Sigmoid colon (tissue), 6 donors: ENCODE measurements at regions not wholly inside any gene's neighbourhood (a gene's known extent, or its start where the extent isn't known, plus 50 kb on each side); places are given as distances from the start of the nearest gene placed in this dataset.

Experiments
- DNase-seq: peaks from one replicate; pipeline ENCODE4 v3.0.0-alpha.2; 2019
- H3K27ac ChIP-seq, 4 donors: fragments of 200-600 bp; sonication (generic); one replicate each; pipeline ENCODE4 v1.5.1; 2016 to 2019; ENCODE audit warnings: mild to moderate bottlenecking in 1 of 4
- H3K27me3 ChIP-seq, 3 donors: fragments of 200-600 bp; sonication (generic); one replicate each; pipeline ENCODE4 v1.5.1; 2019; ENCODE audit warnings: mild to moderate bottlenecking in 1 of 3
- H3K36me3 ChIP-seq, 4 donors: fragments of 200-600 bp; sonication (generic); one replicate each; pipeline ENCODE4 v1.5.1; 2016 to 2019
- H3K4me1 ChIP-seq, 4 donors: fragments of 200-600 bp; sonication (generic); one replicate each; pipeline ENCODE4 v1.5.1; 2017 to 2019
- H3K4me3 ChIP-seq, 4 donors: fragments of 200-600 bp; sonication (generic); one replicate each; pipeline ENCODE4 v1.5.1; 2017 to 2019; ENCODE audit warnings: mild to moderate bottlenecking in 2 of 4, moderate library complexity in 1 of 4
- H3K9me3 ChIP-seq, 4 donors: fragments of 200-600 bp in 3 of 4; sonication (generic) in 3 of 4; one replicate each; pipeline versions ENCODE4 v1.5.1 to v1.6.1; 2013 to 2019
- EP300 ChIP-seq, 4 donors: sonication (generic); formaldehyde crosslinking; IDR thresholded peaks; one replicate each; pipeline ENCODE4 v1.6.1; 2017; ENCODE audit warnings: antibody characterized with exemption in 4 of 4
- POLR2A ChIP-seq, 2 donors: fragments of 450-650 bp; IDR thresholded peaks; one replicate each; pipeline ENCODE4 v1.6.1; 2016; ENCODE audit warnings: antibody characterized with exemption in 2 of 2, mild to moderate bottlenecking in 2 of 2, moderate library complexity in 2 of 2
- POLR2AphosphoS5 ChIP-seq, 4 donors: sonication (generic); formaldehyde crosslinking; IDR thresholded peaks; one replicate each; pipeline ENCODE4 v1.6.1; 2017; ENCODE audit warnings: antibody characterized with exemption in 4 of 4
- WGBS, 2 donors: extraction: QIAGEN DNeasy Blood & Tissue Kit; methylation state at CpG; one replicate each; pipeline ENCODE4 v1.1.7; 2013; 5-methylcytosine and 5-hydroxymethylcytosine counted together
- intact Hi-C: fragments of 100-400 bp; cut with DNase I; formaldehyde crosslinking; loops from one replicate; pipeline ENCODE4 v1.15.1; 2023
- TF ChIP-seq, protein P1 (sequence below), 4 experiments: fragments of 450-650 bp in 3 of 4; fragments of 200-600 bp in 1 of 4; IDR thresholded peaks; one replicate each; pipeline ENCODE4 v1.5.1; 2016 to 2019; ENCODE audit warnings: antibody characterized with exemption in 4 of 4, mild to moderate bottlenecking in 3 of 4, moderate library complexity in 2 of 4
- donor health status: healthy with polysubstance abuse.
- donor health status: healthy.

DNA sequence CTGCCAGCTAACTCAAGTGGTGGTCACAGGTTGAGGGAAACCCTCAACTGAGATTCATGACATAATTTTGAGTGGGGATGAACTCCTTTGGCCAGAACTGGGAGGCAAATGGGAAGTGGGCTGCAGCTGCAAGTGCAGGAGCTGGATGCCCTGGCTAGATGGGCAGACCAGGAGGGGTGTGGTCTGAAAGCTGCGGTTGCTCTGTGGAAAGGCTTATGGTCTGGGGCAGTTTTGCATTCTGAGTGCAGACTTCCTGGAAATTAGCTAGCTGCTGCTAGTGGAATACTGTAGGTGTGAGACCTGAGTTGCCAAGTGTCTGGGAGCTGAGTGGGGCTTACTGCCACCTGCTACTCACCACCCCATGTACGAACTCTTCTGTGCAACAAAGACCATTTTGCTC, 52.1 kb upstream of the NAP1L2 start:
- H3K4me3 ChIP-seq, result no peak overlapping the region
- no peak for DNase-seq
- H3K36me3 ChIP-seq, result no peaks in the 10 kb centered on the region
- H3K27me3 ChIP-seq, result no peaks in the 10 kb centered on the region
- no peak overlapping the region for H3K27ac ChIP-seq
- H3K4me1 ChIP-seq, result no peaks in the 10 kb centered on the region
- WGBS, 2 donors, result 56 to 62% methylated on average over 2 of the region's 2 CpGs
- intact Hi-C loops, result no loop called here
- H3K9me3 ChIP-seq, result no peaks in the 10 kb centered on the region
- TF ChIP-seq, protein P1, sequence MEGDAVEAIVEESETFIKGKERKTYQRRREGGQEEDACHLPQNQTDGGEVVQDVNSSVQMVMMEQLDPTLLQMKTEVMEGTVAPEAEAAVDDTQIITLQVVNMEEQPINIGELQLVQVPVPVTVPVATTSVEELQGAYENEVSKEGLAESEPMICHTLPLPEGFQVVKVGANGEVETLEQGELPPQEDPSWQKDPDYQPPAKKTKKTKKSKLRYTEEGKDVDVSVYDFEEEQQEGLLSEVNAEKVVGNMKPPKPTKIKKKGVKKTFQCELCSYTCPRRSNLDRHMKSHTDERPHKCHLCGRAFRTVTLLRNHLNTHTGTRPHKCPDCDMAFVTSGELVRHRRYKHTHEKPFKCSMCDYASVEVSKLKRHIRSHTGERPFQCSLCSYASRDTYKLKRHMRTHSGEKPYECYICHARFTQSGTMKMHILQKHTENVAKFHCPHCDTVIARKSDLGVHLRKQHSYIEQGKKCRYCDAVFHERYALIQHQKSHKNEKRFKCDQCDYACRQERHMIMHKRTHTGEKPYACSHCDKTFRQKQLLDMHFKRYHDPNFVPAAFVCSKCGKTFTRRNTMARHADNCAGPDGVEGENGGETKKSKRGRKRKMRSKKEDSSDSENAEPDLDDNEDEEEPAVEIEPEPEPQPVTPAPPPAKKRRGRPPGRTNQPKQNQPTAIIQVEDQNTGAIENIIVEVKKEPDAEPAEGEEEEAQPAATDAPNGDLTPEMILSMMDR (IDR thresholded peaks at IDR 0.05), result no peak
- TF ChIP-seq EP300 (IDR thresholded peaks at IDR 0.05) (no peak), POLR2AphosphoS5 (IDR thresholded peaks at IDR 0.05) (no peak), POLR2A (IDR thresholded peaks at IDR 0.05) (no peak)
